ENCODE measurements at regions not wholly inside any gene's neighbourhood (a gene's known extent, or its start where the extent isn't known, plus 50 kb on each side); places are given as distances from the start of the nearest gene placed in this dataset.

DNA sequence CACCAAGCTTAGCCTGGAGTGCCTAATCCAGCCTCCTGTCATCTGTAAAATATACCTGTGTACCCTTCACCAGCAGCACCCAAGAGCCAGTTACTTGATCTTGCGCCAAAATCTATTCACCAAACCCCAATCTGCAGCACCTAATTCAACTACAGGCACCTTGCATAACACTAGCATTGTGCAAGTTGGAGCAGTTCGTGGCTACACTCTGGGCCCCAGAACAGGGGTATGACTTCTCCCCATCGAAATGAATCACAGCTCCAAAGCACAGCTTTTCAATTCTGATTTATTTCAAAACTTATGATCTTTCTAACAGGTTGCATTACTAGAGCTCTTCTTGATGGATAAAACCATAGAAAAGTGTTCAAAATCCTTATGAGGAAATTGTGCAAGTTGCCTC is 100.4 kb upstream of the TCF21 start:
- TF ChIP-seq, protein P1, sequence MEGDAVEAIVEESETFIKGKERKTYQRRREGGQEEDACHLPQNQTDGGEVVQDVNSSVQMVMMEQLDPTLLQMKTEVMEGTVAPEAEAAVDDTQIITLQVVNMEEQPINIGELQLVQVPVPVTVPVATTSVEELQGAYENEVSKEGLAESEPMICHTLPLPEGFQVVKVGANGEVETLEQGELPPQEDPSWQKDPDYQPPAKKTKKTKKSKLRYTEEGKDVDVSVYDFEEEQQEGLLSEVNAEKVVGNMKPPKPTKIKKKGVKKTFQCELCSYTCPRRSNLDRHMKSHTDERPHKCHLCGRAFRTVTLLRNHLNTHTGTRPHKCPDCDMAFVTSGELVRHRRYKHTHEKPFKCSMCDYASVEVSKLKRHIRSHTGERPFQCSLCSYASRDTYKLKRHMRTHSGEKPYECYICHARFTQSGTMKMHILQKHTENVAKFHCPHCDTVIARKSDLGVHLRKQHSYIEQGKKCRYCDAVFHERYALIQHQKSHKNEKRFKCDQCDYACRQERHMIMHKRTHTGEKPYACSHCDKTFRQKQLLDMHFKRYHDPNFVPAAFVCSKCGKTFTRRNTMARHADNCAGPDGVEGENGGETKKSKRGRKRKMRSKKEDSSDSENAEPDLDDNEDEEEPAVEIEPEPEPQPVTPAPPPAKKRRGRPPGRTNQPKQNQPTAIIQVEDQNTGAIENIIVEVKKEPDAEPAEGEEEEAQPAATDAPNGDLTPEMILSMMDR (IDR thresholded peaks at IDR 0.05): no peak
- no peak for TF ChIP-seq ETV6 (CRISPR knock-in tag; IDR thresholded peaks at IDR 0.05)
- TF ChIP-seq, protein P2, sequence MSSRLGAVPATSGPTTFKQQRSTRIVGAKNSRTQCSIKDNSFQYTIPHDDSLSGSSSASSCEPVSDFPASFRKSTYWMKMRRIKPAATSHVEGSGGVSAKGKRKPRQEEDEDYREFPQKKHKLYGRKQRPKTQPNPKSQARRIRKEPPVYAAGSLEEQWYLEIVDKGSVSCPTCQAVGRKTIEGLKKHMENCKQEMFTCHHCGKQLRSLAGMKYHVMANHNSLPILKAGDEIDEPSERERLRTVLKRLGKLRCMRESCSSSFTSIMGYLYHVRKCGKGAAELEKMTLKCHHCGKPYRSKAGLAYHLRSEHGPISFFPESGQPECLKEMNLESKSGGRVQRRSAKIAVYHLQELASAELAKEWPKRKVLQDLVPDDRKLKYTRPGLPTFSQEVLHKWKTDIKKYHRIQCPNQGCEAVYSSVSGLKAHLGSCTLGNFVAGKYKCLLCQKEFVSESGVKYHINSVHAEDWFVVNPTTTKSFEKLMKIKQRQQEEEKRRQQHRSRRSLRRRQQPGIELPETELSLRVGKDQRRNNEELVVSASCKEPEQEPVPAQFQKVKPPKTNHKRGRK (CRISPR knock-in tag; IDR thresholded peaks at IDR 0.05; ENCODE audit: borderline replicate concordance): no peak
- no peak for TF ChIP-seq NR3C1 (CRISPR knock-in tag; conservative IDR thresholded peaks at IDR 0.05; ENCODE audit: low read depth)
- no peak for TF ChIP-seq NFYB (CRISPR knock-in tag; conservative IDR thresholded peaks at IDR 0.05; ENCODE audit: low read depth)
- TF ChIP-seq, protein P3, sequence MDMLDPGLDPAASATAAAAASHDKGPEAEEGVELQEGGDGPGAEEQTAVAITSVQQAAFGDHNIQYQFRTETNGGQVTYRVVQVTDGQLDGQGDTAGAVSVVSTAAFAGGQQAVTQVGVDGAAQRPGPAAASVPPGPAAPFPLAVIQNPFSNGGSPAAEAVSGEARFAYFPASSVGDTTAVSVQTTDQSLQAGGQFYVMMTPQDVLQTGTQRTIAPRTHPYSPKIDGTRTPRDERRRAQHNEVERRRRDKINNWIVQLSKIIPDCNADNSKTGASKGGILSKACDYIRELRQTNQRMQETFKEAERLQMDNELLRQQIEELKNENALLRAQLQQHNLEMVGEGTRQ (CRISPR knock-in tag; IDR thresholded peaks at IDR 0.05): no peak
- TF ChIP-seq, protein P4, sequence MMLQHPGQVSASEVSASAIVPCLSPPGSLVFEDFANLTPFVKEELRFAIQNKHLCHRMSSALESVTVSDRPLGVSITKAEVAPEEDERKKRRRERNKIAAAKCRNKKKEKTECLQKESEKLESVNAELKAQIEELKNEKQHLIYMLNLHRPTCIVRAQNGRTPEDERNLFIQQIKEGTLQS (CRISPR knock-in tag; conservative IDR thresholded peaks at IDR 0.05): no peak
- TF ChIP-seq, protein P5, sequence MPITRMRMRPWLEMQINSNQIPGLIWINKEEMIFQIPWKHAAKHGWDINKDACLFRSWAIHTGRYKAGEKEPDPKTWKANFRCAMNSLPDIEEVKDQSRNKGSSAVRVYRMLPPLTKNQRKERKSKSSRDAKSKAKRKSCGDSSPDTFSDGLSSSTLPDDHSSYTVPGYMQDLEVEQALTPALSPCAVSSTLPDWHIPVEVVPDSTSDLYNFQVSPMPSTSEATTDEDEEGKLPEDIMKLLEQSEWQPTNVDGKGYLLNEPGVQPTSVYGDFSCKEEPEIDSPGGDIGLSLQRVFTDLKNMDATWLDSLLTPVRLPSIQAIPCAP (CRISPR knock-in tag; IDR thresholded peaks at IDR 0.05): no peak
- TF ChIP-seq ZNF138 (CRISPR knock-in tag; conservative IDR thresholded peaks at IDR 0.05): no peak
